SKM-1 (cell line): ENCODE measurements at regions not wholly inside any gene's neighbourhood (a gene's known extent, or its start where the extent isn't known, plus 50 kb on each side); places are given as distances from the start of the nearest gene placed in this dataset.

ENCODE experiments used
- DNase-seq: peaks from one replicate; lab custom pipeline; 2025; ENCODE audit not compliant: unreplicated experiment; lab: John Stamatoyannopoulos, UW

GRCh38 chr4:18366892-18367291, 345.3 kb upstream of the LCORL start:
- DNase-seq = no peak

DNA sequence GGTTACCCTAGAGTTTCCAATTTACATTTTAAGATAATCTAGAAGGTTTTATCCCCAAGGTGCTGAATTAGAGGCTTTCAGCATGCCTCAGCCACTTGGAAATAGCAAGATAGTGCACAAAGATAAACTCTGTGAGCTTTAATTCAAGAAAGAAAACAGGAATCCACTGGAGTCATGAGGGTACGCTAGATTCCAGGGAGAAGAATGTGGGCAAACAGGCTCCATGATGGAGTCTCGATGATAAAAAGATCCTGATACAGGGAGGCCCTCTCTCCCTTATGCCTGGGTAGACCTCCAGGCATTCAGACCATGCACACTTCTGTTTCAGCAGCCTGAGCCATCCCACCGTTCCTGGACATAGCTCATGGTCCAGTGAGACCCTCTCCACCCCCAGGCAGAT, 344.6 kb upstream of the LCORL start:
- no peak for DNase-seq

- DNase-seq = no peak
Measured at GRCh38 chr4:18343581-18343980, 322.0 kb upstream of the LCORL start.

- no peak for DNase-seq
Measured at GRCh38 chr4:18342847-18343246, 321.3 kb upstream of the LCORL start.

DNA sequence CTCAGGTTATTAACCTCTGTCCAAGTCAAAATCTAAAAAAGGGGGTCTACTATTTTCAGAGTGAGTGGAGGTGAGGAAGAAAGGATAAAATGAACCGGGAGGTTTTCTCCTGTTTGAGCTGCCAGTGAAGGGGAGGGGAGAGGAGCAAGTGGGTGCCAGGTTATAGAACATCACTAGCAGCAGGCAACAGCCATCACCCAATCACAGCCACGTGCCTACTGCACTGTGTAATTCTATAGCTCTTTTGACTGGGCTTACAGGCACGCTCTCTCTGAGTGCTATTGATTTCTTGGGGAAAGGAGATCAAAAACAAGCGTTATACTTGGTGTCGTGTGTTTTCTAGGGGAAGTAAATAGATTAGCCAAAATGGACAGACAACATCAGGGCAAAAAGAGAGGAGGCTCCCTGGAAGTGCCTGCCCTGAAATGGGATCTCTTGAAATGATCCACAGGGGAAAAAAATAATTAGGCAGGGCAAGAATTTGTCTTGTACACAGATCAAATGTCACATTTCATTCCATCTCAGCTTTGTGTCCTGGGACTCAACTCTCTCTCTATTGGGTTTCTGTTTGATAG, 300.5 kb upstream of the LCORL start:
- DNase-seq = no peak

- DNase-seq = no peak
Measured at GRCh38 chr4:18319431-18319830, 297.9 kb upstream of the LCORL start.

DNA sequence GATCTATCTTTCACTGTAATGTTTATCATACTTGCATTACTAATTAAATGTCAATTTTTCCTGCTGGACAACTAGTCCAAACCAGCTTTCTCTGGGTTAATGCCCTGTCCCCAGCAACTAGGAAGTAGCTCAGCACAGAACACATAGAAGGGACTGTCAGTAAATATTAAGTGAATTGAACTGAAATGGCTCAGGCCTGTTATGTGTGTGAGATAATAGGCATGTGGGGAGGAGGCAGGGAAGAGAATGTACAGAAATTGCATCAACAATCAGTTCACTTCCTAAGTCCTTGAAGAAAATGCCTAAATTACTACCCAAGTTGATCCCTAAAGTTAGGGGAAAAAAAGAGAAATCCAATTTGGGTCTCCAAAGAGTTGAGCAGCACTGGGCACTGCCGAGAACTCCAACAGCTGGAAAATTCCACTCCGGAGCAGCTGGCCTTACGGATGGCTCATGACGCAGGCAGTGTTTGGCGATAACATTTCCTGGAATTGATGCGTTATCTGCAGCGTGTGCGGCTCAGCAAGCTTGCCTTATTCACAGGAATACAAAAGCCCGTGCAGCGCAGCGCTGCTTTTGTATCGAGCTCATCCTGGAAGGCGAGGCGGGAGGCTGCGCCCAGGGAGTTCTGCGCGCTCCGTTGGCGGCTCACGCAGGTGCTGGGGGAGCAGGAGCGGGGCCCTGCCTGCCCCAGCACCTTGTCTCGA, 297.3 kb upstream of the LCORL start:
- DNase-seq = no peak

DNA sequence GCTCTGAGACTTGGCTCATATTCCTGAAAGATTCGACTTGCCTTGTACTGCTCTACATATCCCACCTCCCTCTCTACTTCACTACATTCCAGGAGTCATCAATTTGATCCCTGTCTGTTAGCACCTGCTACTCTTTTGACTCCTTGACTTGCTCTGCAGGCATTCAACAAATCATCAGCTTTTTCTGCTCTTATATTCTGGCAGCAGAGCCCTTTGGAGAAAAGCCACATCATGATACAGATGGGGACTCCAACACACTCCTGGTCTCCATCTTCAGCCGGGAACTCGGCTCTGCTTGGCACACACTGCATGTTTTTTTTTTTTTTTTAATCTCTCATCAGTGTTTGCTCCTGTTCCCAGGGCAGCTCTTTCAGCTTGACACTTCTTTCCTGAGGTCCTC, 293.2 kb upstream of the LCORL start:
- DNase-seq = no peak

DNA sequence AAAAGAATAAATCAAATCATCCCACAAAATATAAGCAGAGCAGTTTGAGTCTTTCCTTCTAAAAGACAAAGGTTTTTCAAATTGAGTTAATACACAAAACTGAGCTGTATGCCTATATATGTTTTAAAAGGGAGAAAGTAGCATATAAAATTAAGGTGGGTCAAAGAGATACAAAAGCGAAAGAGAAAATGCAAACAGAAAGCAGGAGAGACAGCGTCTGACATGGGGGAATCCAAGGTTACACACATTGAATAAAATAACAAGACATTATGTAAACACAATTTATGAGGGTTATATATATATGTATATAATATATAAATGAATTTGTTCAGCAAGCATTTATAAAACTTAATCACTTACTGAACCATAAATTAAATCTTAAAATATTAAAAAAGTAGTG, 276.1 kb upstream of the LCORL start:
- DNase-seq = no peak

- no peak for DNase-seq
Measured at GRCh38 chr4:18296411-18296810, 274.9 kb upstream of the LCORL start.

DNA sequence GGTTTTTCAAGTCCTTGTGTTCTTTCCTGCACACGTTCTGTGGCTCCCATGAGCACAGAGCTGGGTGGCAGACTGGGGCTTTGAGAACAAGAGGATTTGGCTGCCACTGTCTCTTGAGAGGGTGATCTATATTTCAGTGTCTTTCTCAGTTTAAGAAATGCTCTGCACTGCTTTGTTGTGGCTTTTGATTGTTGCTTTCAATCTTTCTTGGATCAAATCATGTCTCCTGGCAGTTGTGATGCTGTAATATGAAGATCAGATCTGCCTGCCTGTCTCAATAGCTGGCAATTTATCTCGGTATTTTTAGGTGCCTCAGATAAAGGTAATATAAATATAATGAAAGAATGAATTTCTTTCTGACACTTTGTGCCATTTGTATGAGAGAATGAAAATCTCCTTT, 273.3 kb upstream of the LCORL start:
- no peak for DNase-seq

DNA sequence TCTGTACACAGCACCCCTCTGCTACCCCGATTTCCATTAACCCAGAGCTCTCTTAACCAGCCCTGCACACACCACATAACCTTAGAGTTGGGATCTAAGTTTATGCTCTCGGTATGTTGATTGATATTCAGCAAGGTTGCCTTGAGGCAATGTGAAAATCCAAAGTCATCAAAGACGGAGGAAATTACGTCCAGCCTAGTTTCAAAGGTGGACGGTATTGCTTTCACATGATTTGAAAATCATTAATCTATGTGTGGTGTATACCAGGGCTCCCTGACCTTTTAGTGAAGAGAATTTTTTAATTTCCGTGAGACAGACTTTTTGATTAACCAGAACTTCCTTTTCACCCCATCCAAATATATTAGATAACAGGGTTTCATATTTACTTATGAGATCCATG, 272.5 kb upstream of the LCORL start:
- DNase-seq = no peak

DNA sequence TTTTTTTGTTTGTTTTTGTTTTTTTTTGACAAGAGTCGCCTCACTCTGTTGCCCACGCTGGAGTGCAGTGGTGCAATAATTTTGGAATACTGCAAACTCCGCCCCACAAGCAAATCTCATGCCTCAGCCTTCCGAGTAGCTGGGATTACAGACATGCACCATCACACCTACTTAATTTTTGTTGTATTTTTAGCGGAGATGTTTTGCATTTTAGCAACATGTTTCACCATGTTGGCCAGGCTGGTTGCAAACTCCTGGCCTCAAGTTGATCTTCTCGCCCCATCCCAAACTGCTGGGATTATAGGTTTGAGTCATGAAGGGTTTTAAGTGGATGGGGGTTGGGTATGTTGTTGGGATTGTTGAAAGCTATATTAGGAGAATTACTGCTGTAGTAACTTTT, 270.9 kb upstream of the LCORL start:
- no peak for DNase-seq

DNA sequence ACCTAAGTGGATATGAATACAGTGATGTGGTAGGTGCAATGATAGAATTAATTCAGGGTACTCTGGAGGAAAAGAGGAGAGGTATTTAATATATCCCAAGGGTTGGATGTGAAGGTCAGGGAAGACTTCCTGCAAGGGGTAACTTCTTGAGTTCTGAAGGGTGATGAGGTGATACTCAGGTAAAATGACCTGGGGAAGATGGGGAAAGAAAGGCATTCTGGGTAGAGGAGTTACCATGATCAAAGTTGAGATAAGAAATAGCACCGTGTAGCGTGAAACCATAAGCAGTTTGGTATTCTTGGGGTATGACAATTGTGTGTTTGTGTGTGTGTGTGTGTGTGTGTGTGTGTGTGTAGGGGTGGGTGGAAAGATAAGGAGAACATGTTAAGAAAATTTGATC, 270.4 kb upstream of the LCORL start:
- DNase-seq = no peak

- DNase-seq = no peak
Measured at GRCh38 chr4:18291256-18291655, 269.7 kb upstream of the LCORL start.

GRCh38 chr4:18285357-18285756, 263.8 kb upstream of the LCORL start:
- no peak for DNase-seq

DNA sequence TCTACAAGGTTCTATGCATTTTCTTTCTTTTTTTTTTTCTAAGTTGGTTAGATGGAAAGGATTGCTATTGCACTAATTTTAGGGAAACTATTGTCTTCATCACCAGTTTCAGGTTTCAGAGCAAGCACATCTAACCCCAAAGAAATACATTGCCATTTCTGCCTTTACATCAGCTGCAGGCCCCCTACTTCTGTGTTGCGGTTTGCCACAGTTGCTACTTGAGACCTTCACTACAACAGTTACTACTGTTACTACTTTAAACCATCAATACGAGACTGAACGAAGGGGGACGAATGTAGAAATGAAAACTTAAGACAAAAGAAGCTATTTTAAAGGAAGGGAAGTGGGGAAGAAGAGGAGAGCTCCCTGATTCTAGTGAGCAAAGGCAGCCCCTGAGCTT, 256.7 kb upstream of the LCORL start:
- no peak for DNase-seq

GRCh38 chr4:18262832-18263231, 241.3 kb upstream of the LCORL start:
- no peak for DNase-seq

DNA sequence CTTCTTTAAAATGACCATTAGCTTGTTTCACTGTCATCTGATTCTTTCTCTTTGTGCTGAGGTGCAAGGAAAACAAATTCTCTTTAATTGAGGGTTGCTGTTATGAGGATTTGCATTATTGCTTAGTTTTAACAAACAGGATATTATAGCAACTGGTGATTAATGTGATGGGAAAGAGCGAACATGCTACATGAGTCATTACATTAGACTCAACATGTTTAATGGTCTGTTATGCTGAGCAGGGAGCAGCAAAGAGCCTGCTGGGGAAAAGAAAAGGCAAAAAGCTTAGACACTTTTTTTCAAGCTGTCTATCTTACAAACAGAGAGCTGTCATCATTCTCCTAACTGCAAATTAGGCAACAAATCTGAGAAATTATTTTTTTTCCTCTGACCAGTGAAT, 230.5 kb upstream of the LCORL start:
- DNase-seq = no peak

DNA sequence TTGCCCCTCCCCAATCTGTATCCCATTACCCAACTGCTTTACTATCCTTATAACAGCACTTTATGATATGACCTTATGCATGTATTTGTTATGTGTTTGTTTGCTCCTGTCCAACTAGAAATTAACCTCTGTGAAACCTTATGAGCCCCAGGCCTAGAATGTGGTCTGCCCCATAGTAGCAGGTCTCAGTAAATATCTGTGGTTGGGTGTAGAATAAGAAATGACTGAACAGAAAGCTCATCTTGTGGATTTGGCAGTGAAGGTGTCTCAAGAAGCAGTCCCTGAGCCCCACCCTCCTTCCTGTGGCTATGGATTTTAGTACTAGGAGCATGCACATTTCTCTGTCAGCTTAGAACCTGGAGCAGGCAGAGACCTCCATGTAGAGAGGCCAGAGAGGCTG, 229.0 kb upstream of the LCORL start:
- DNase-seq = no peak

- no peak for DNase-seq
Measured at GRCh38 chr4:18248611-18249010, 227.1 kb upstream of the LCORL start.

- no peak for DNase-seq
Measured at GRCh38 chr4:18247189-18247588, 225.6 kb upstream of the LCORL start.
